GM19468 (cell line): ENCODE measurements at regions not wholly inside any gene's neighbourhood (a gene's known extent, or its start where the extent isn't known, plus 50 kb on each side); places are given as distances from the start of the nearest gene placed in this dataset.
"Not testable (repeated sequence)": the region's sequence is repeated elsewhere in the genome, so short reads cannot be mapped to it uniquely, and the experiment has no call there.

Experiments
- ATAC-seq: cut with Tn5 transposase; IDR thresholded peaks from one replicate; pipeline ENCODE4 v1.9.1; 2021; ENCODE audit warnings: mild to moderate bottlenecking, moderate library complexity, moderate number of reproducible peaks; ENCODE audit not compliant: unreplicated experiment; ENCODE audit errors: extremely low read depth

DNA sequence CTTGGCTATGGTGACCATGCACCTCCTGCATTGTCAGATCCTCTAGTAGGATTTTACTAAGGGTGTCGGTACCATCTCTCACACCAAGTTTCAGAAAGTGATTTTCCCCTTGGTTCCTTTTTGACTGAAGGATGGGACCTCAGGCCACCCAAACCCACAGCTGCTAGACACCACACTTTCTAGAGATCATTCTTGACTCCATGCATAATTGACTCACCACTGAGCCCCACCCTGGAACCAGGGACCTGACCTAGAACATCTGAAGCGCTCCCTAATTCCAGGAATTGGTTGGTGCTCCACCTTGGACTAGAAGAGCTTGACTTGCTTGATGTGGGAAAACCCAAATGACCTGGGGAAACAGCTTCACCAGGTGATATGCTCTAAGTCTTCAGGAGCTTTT is 206.8 kb upstream of the EGLN3 start:
- ATAC-seq, result no peak

- no peak for ATAC-seq
These were observed 196.6 kb upstream of the EGLN3 start for GRCh38 chr14:34147461-34147860.

- not testable (repeated sequence) for ATAC-seq
These were observed 189.3 kb upstream of the EGLN3 start for GRCh38 chr14:34140127-34140526.

DNA sequence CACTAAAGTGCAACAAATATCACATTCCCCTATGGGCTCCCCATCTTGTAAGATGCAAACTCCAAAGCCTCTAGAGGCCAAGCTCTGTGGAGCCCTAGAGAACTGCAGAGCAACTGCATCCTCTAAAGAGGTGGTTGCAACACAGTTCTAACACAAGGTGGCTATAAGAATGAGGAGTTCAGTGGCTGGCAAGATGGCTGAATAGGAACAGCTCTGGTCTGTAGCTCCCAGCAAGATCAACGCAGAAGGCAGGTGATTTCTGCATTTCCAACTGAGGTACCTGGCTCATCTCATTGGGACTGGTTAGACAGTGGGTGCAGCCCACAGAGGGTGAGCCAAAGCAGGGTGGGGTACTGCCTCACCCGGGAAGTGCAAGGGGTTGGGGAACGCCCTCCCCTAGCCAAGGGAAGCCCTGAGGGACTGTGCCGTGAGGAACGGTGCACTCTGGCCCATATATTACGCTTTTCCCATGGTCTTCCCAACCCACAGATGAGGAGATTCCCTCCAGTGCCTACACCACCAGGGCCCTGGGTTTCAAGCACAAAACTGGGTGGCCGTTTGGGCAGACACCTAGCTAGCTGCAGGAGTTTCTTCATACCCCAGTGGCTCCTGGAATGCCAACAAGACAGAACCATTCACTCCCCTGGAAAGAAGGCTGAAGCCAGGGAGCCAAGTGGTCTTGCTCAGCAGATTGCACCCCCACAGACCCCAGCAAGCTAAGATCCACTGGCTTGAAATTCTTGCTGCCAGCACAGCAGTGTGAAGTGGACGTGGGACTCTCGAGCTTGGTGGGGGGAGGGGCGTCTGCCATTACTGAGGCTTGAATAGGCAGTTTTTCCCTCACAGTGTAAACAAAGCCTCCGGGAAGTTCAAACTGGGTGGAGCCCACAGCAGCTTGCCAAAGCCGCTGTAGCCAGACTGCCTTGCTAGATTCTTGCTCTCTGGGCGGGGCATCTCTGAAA is 188.6 kb upstream of the EGLN3 start:
- not testable (repeated sequence) for ATAC-seq

GRCh38 chr14:34138175-34138574 is 187.3 kb upstream of the EGLN3 start:
- ATAC-seq, result no peak

- ATAC-seq, result no peak
These were observed 186.3 kb upstream of the EGLN3 start for GRCh38 chr14:34137001-34137745.

- ATAC-seq, result no peak
These were observed 184.6 kb upstream of the EGLN3 start for GRCh38 chr14:34135492-34135891.

DNA sequence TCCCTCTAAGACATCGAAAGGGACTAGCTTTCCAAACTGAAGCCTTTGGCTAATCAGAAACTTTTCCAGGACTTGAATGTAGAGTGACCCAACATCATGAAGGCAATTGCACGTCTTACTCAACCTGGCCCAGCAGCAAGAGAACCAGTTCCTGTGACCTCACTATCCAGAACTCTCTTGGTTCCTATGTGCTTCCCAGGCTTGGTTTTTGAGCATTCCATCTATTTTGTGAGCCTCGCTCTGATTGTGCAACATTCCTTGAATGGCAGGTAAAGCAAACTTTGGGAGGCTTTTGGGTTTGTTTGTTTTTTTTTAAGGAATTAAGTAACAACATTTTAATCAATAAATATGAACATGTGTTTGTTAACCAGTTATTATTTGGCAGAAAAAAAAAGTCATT is 183.6 kb upstream of the EGLN3 start:
- ATAC-seq, result no peak

DNA sequence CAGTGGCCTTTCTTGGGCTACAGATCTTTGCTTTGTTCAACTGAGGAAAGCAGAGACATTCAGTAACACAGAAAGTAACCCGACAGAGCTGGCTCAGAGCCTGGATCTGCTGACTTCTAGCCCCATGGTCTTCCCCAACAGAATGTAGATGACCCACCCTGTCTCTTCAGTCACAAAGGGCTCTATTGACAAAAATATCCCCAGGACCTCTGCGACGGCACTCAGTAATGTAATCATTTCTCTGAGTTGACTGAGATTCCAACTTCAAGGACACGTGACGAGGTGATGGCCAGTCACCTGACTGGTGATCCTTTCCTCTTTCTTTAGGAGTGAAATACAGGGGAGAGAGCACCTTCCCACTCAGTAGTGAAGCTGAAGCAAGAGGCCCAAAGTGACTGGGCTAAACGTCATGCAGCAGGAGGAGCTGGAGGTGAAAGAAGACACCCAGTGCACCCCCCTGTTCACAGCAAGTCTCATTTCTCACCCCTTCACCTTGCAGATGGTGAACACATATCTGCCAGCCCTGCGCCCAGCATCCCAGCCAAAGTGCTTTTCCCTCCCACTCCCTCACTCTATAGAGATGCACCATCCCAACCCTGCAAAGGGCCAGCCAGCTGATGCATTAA is 179.2 kb upstream of the EGLN3 start:
- ATAC-seq, result no peak

DNA sequence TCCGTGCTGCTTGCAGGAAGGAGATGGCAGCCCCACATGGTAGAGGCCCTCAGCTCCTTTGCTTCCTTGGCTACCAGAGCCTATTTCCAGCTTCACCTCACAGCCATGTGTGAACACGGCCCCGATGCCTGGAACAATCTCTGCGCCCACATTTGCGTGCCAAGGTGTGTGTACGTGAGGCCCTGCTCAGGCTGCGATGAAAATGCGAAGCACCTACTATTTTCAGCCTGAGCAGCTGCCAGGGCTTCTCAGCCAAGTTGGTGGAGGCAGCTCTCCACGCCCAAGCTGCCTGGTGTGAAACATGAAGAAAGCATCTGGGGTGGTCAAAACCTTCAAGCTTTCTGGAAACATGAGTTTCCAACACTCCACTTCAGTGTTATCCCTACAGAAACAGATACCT is 177.8 kb upstream of the EGLN3 start:
- no peak for ATAC-seq

DNA sequence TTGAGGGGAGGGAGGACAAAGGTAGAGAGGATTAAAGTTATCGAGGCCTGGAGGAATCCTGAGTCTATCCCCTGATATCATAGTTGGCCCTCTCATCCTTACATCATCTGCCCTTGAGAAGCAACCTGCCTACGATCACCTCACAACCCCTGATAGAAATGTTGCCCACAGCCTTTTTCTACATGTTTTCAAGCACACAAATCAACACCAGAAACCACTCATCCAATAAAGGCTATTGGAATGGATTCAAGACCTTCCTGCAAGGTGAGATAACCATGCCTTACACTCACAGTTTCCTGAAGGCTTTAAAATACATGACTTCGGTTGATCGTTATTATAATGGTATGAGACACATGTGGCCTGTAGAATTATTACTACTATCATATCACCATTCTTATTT is 175.7 kb upstream of the EGLN3 start:
- no peak for ATAC-seq

GRCh38 chr14:34124585-34124984 is 173.7 kb upstream of the EGLN3 start:
- ATAC-seq, result no peak

GRCh38 chr14:34122650-34123049 is 171.8 kb upstream of the EGLN3 start:
- ATAC-seq, result no peak

DNA sequence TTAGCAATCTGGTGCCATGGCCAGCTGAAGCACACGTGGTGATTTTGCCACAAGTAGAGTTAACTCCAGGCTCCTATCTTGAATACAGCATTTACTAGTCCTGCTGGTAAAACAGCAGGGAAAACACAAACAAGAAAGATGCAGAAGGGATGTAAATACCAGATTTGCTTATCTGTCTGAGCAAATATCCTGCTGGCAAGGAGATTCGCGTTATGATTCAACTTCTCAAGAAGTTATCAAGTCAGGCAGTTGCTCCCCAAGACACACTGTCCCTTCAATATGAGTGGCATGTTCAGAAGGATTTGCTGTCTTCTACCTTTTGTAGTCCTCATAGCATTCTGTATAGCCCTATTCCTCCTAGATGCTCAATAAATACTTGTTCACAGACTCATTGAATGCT is 171.2 kb upstream of the EGLN3 start:
- no peak for ATAC-seq

DNA sequence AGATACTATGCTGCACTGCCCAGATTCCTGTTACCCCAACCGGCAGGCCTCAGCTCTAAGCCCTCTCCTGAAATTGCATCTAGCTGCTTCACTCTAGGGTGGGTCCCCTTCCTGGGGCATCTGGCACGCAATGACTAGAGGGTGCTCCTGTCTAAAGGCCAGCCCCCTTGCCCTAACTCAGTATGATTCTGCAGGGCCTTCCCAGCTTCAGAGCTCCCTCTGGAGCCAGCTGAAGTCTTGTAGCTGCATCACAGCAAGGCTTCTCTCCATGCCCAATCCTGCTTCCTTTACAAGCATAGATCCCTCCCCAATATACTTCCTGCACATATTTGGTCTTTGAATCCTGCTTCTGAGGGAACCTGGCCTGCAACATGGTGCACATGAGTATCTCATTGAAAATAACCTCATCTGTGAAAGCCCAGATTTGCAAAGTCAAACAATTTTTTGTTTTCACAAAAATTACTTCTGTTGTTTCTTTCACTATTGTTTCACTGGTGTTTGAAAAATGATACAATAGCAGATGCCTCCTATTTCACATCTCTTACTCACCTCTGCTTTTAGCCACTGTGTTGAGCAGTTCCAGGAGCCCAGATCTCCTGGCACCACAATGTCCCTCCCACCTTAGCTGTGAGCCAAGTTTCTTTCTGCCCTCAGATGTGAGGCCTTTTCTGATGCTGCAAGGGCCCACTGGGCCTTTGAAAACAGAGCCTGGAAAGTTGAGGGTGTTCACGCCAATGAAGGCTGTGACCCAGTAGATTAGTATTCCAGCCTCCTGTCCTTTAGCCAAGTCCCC is 169.5 kb upstream of the EGLN3 start:
- ATAC-seq, result no peak

- no peak for ATAC-seq
These were observed 168.4 kb upstream of the EGLN3 start for GRCh38 chr14:34119107-34119858.

DNA sequence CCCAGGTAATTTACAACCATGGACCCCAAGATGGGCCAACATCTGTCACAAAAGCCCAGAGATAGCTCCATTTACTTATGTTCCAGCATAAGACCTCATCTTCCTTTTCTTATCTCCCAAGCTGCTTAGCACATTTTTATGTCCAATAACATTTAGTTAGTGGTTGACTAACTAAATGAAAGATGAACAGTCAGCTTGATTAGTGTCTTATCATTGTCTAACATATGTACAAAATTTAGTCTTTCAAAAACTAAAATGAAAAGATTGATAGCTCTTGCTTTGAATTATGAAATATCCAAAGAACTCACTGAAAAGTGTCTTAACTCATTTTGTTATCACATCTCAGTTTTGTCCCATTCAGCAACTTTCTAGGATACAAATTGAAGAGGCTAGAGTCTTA is 163.1 kb upstream of the EGLN3 start:
- ATAC-seq, result no peak

- ATAC-seq, result no peak
These were observed 162.2 kb upstream of the EGLN3 start for GRCh38 chr14:34113005-34113511.

DNA sequence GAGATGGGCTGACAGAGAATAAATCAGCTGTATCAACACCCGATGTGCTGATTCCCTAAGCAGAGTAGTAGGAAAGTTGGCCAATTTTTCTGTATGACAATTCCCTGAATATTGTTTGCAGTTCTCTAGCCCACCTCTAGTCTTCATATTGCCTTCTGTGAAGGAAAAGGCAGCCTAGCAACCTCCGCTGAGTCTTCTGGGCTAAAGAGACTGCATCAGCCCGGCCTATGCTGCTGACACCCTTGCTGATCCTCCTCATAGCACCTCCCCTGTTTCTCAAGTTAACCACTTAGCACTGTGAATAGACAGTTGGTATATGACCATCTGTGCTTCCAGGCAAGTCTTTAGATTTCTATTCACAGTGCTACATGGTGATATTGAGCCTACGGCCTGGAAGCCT is 161.1 kb upstream of the EGLN3 start:
- ATAC-seq, result no peak
